H9 (cell line): ENCODE measurements at regions not wholly inside any gene's neighbourhood (a gene's known extent, or its start where the extent isn't known, plus 50 kb on each side); places are given as distances from the start of the nearest gene placed in this dataset.

ENCODE experiments used
- DNase-seq: peaks from one replicate; pipeline ENCODE4 v3.0.0-alpha.2; 2017
- H2AFZ ChIP-seq: one replicate; pipeline ENCODE4 v1.6.1; 2013; ENCODE audit warnings: mild to moderate bottlenecking, low read length, control low read depth, moderate library complexity
- H2AK5ac ChIP-seq: 2 replicates; pipeline ENCODE4 v1.6.1; 2013; ENCODE audit warnings: low read length, control low read depth, mixed read lengths; ENCODE audit not compliant: insufficient read length
- H2BK120ac ChIP-seq: one replicate; pipeline ENCODE4 v1.6.1; 2013; ENCODE audit warnings: low read depth, mild to moderate bottlenecking, low read length, control low read depth, inconsistent platforms; ENCODE audit not compliant: poor library complexity, severe bottlenecking
- H2BK12ac ChIP-seq: 2 replicates; pipeline ENCODE4 v1.6.1; 2013; ENCODE audit warnings: low read length, control low read depth, mixed read lengths, low read depth; ENCODE audit not compliant: insufficient read length
- H2BK15ac ChIP-seq: 2 replicates; pipeline ENCODE4 v1.6.1; 2013; ENCODE audit warnings: low read depth, low read length, control low read depth
- H2BK20ac ChIP-seq: one replicate; pipeline ENCODE4 v1.6.1; 2013; ENCODE audit warnings: low read depth, mild to moderate bottlenecking, low read length, control low read depth, inconsistent platforms; ENCODE audit not compliant: poor library complexity, severe bottlenecking
- H2BK5ac ChIP-seq: 2 replicates; pipeline ENCODE4 v1.6.1; 2013; ENCODE audit warnings: low read length, control low read depth, mixed read lengths; ENCODE audit not compliant: insufficient read length
- H3K14ac ChIP-seq: 2 replicates; pipeline ENCODE4 v1.6.1; 2013; ENCODE audit warnings: low read length, control low read depth; ENCODE audit not compliant: insufficient read depth
- H3K18ac ChIP-seq: 2 replicates; pipeline ENCODE4 v1.6.1; 2013; ENCODE audit warnings: low read depth, mild to moderate bottlenecking, mixed read lengths, low read length, control low read depth; ENCODE audit not compliant: insufficient read length
- H3K23ac ChIP-seq: 2 replicates; pipeline ENCODE4 v1.6.1; 2013; ENCODE audit warnings: low read length, control low read depth, mixed read lengths, low read depth; ENCODE audit not compliant: insufficient read length
- H3K23me2 ChIP-seq: 2 replicates; pipeline ENCODE4 v1.6.1; 2013; ENCODE audit warnings: low read depth, mild to moderate bottlenecking, mixed read lengths, low read length, control low read depth; ENCODE audit not compliant: insufficient read length, poor library complexity, severe bottlenecking
- H3K27ac ChIP-seq: 2 replicates; pipeline ENCODE4 v1.5.1; 2013; ENCODE audit warnings: low read length, control low read depth, mixed read lengths, low read depth; ENCODE audit not compliant: insufficient read length
- H3K27me3 ChIP-seq: 2 replicates; pipeline ENCODE4 v1.6.1; 2013; ENCODE audit warnings: low read length, control low read depth, inconsistent platforms; ENCODE audit not compliant: insufficient read depth
- H3K4ac ChIP-seq: 2 replicates; pipeline ENCODE4 v1.6.1; 2013; ENCODE audit warnings: low read depth, mild to moderate bottlenecking, control low read depth, inconsistent platforms, low read length, moderate library complexity
- H3K4me1 ChIP-seq: 2 replicates; pipeline ENCODE4 v1.6.1; 2013; ENCODE audit warnings: low read length, control low read depth, inconsistent platforms; ENCODE audit not compliant: insufficient read depth
- H3K4me2 ChIP-seq: 2 replicates; pipeline ENCODE4 v1.6.1; 2013; ENCODE audit warnings: low read length, control low read depth, mixed read lengths; ENCODE audit not compliant: insufficient read length, insufficient read depth
- H3K56ac ChIP-seq: 2 replicates; pipeline ENCODE4 v1.6.1; 2013; ENCODE audit warnings: low read depth, mild to moderate bottlenecking, mixed read lengths, low read length, control low read depth; ENCODE audit not compliant: insufficient read length
- H3K79me1 ChIP-seq: 2 replicates; pipeline ENCODE4 v1.6.1; 2013; ENCODE audit warnings: low read depth, mild to moderate bottlenecking, moderate library complexity, low read length, control low read depth, inconsistent platforms; ENCODE audit not compliant: insufficient read depth, poor library complexity, severe bottlenecking
- H3K79me2 ChIP-seq: 2 replicates; pipeline ENCODE4 v1.6.1; 2013; ENCODE audit warnings: low read length, control low read depth, inconsistent platforms; ENCODE audit not compliant: insufficient read depth
- H3K9ac ChIP-seq: 2 replicates; pipeline ENCODE4 v1.6.1; 2013; ENCODE audit warnings: low read length, control low read depth, mixed read lengths; ENCODE audit not compliant: insufficient read length; ENCODE audit errors: extremely low read depth
- H3K9me3 ChIP-seq: one replicate; pipeline ENCODE4 v1.6.1; 2013; ENCODE audit warnings: low read depth, low read length, inconsistent platforms; ENCODE audit not compliant: control insufficient read depth
- H3T11ph ChIP-seq: one replicate; pipeline ENCODE4 v1.6.1; 2013; ENCODE audit warnings: mild to moderate bottlenecking, low read length, control low read depth, inconsistent platforms
- H4K20me1 ChIP-seq: one replicate; pipeline ENCODE4 v1.6.1; 2013; ENCODE audit not compliant: control insufficient read depth, insufficient read length, insufficient read depth
- H4K5ac ChIP-seq: 2 replicates; pipeline ENCODE4 v1.6.1; 2013; ENCODE audit warnings: low read depth, mild to moderate bottlenecking, mixed read lengths, low read length, control low read depth; ENCODE audit not compliant: insufficient read length
- H4K8ac ChIP-seq: replicated peaks from 2 replicates; pipeline ENCODE4 v1.6.1; 2013; ENCODE audit warnings: low read length, control low read depth, mixed read lengths, low read depth; ENCODE audit not compliant: insufficient read length
- H4K91ac ChIP-seq: 2 replicates; pipeline ENCODE4 v1.6.1; 2013; ENCODE audit warnings: low read depth, mild to moderate bottlenecking, moderate library complexity, mixed read lengths, low read length, control low read depth; ENCODE audit not compliant: insufficient read length
- H3K27ac Mint-ChIP-seq, 3 experiments: 2 replicates in 2 of 3; 3 replicates in 1 of 3; pipeline ENCODE4 v1.8.0; 2020 to 2021; ENCODE audit warnings: mixed read lengths in 3 of 3, mild to moderate bottlenecking in 1 of 3, moderate library complexity in 1 of 3
- H3K27me3 Mint-ChIP-seq: 2 replicates; pipeline ENCODE4 v1.8.0; 2021; ENCODE audit warnings: low read depth, mild to moderate bottlenecking, moderate library complexity, mixed read lengths
- H3K36me3 Mint-ChIP-seq, 3 experiments: 2 replicates in 2 of 3; 3 replicates in 1 of 3; pipeline ENCODE4 v1.8.0; 2020 to 2021; ENCODE audit warnings: low read depth in 3 of 3, mixed read lengths in 3 of 3; ENCODE audit not compliant: insufficient read depth in 1 of 3
- H3K4me1 Mint-ChIP-seq, 2 experiments: 2 replicates each; pipeline ENCODE4 v1.8.0; 2020; ENCODE audit warnings: mixed read lengths in 2 of 2
- H3K4me3 Mint-ChIP-seq, 2 experiments: 2 replicates in 1 of 2; 3 replicates in 1 of 2; pipeline ENCODE4 v1.8.0; 2020 to 2021; ENCODE audit warnings: mild to moderate bottlenecking in 2 of 2, mixed read lengths in 2 of 2, moderate library complexity in 1 of 2
- H3K9me3 Mint-ChIP-seq, 2 experiments: 2 replicates in 1 of 2; 3 replicates in 1 of 2; pipeline ENCODE4 v1.8.0; 2020; ENCODE audit warnings: mild to moderate bottlenecking in 2 of 2, mixed read lengths in 2 of 2, moderate library complexity in 1 of 2
- CTCF ChIP-seq: fragments of 200-600 bp; sonication (generic); conservative IDR thresholded peaks from 3 replicates; pipeline ENCODE4 v1.8.0; 2021; ENCODE audit warnings: antibody characterized with exemption, mild to moderate bottlenecking
- WGBS: extraction: QIAGEN DNeasy Blood & Tissue Kit; methylation state at CpG from one replicate; pipeline ENCODE4 v1.1.7; 2013; ENCODE audit warnings: missing lambda C conversion rate, low lambda C conversion rate, mixed read lengths; ENCODE audit not compliant: insufficient read length; ENCODE audit errors: extremely low coverage; 5-methylcytosine and 5-hydroxymethylcytosine counted together

- H3K27me3 Mint-ChIP-seq: no peaks in the 10 kb centered on the region
- WGBS: no CpG with 5 or more reads among the region's 5 CpGs
- TF ChIP-seq CTCF: no peak
- Histone ChIP-seq H3K23me2 (no peaks in the 10 kb centered on the region), H4K91ac (no peak overlapping the region), H4K5ac (no peak overlapping the region), H2BK20ac (no peak overlapping the region), H3K27ac (no peak overlapping the region), H2AK5ac (no peak overlapping the region), H3K9me3 (no peaks in the 10 kb centered on the region), H3K79me2 (no peaks in the 10 kb centered on the region), H3T11ph (no peak overlapping the region), H4K20me1 (no peaks in the 10 kb centered on the region), H3K56ac (no peak overlapping the region), H2BK12ac (no peak overlapping the region), H3K4me1 (no peaks in the 10 kb centered on the region), H3K18ac (no peak overlapping the region), H3K27me3 (no peaks in the 10 kb centered on the region), H2AFZ (no peak overlapping the region), H3K23ac (no peak overlapping the region), H2BK15ac (no peak overlapping the region), H4K8ac (no peak overlapping the region), H3K9ac (no peak overlapping the region), H3K79me1 (no peaks in the 10 kb centered on the region), H3K4ac (no peak overlapping the region), H3K14ac (no peak overlapping the region), H2BK5ac (no peak overlapping the region), H2BK120ac (no peak overlapping the region), H3K4me2 (no peak overlapping the region)
- no peaks in the 10 kb centered on the region for H3K36me3 Mint-ChIP-seq
- H3K4me1 Mint-ChIP-seq: no peaks in the 10 kb centered on the region
- DNase-seq: no peak
- no peaks in the 10 kb centered on the region for H3K9me3 Mint-ChIP-seq
- H3K4me3 Mint-ChIP-seq: no peak overlapping the region
- H3K27ac Mint-ChIP-seq: no peak overlapping the region
These were observed 406.9 kb upstream of the FIGN start for GRCh38 chr2:164142755-164143154.
